22Rv1 (cell line): ENCODE measurements at regions not wholly inside any gene's neighbourhood (a gene's known extent, or its start where the extent isn't known, plus 50 kb on each side); places are given as distances from the start of the nearest gene placed in this dataset.

Experiments
- H3K27ac ChIP-seq: fragments of 450-650 bp; 2 replicates; pipeline ENCODE4 v1.5.1; 2017
- CTCF ChIP-seq: fragments of 450-650 bp; IDR thresholded peaks from 2 replicates; pipeline ENCODE4 v1.5.1; 2017; ENCODE audit warnings: mild to moderate bottlenecking
- ZFX ChIP-seq: fragments of 450-650 bp; IDR thresholded peaks from 2 replicates; pipeline ENCODE4 v1.6.1; 2017; ENCODE audit warnings: antibody characterized with exemption, borderline replicate concordance

GRCh38 chr22:22094514-22094913, 111.9 kb upstream of the TOP3B start:
- TF ChIP-seq ZFX (no peak), CTCF (no peak)
- H3K27ac ChIP-seq: no peak overlapping the region

GRCh38 chr22:22093743-22094142, 111.2 kb upstream of the TOP3B start:
- no peak for TF ChIP-seq ZFX
- no peak for TF ChIP-seq CTCF
- H3K27ac ChIP-seq: no peak overlapping the region

- no peak for TF ChIP-seq ZFX
- no peak for TF ChIP-seq CTCF
- no peak overlapping the region for H3K27ac ChIP-seq
Observed at GRCh38 chr22:22092974-22093373, 110.4 kb upstream of the TOP3B start.

- H3K27ac ChIP-seq: no peak overlapping the region
- no peak for TF ChIP-seq CTCF
- TF ChIP-seq ZFX: no peak
Observed at GRCh38 chr22:22092101-22092500, 109.5 kb upstream of the TOP3B start.

GRCh38 chr22:22091400-22091878, 108.9 kb upstream of the TOP3B start:
- TF ChIP-seq CTCF (no peak), ZFX (no peak)
- no peak overlapping the region for H3K27ac ChIP-seq

GRCh38 chr22:22090650-22091399, 108.2 kb upstream of the TOP3B start:
- TF ChIP-seq CTCF (no peak), ZFX (no peak)

GRCh38 chr22:22089459-22090308, 107.1 kb upstream of the TOP3B start:
- H3K27ac ChIP-seq: no peak overlapping the region
- no peak for TF ChIP-seq CTCF
- TF ChIP-seq ZFX: no peak

More at GRCh38 chr22:22090650-22091399, 108.2 kb upstream of the TOP3B start:
- H3K27ac ChIP-seq: no peak overlapping the region
